ENCODE measurements at regions not wholly inside any gene's neighbourhood (a gene's known extent, or its start where the extent isn't known, plus 50 kb on each side); places are given as distances from the start of the nearest gene placed in this dataset.

GRCh38 chr12:97805146-97805545 is 342.5 kb downstream of the RMST start:
- Mint-ChIP-seq H3K27me3 (ENCODE audit: insufficient read depth, low read depth) (peaks cover 2% of the 10 kb centered on the region), H3K27ac (no peak overlapping the region), H3K9me3 (peaks cover 2% of the 10 kb centered on the region), H3K4me1 (peaks cover 14% of the 10 kb centered on the region), H3K36me3 (no peaks in the 10 kb centered on the region), H3K4me3 (no peak overlapping the region)
- TF ChIP-seq CTCF (IDR thresholded peaks at IDR 0.05) (no peak), EZH2 (IDR thresholded peaks at IDR 0.05) (no peak), EZH2phosphoT487 (IDR thresholded peaks at IDR 0.05) (no peak)
- Histone ChIP-seq H3K27me3 (no peaks in the 10 kb centered on the region), H3K4me3 (no peak overlapping the region), H3F3A (ENCODE audit: low read depth) (peaks cover 17% of the 10 kb centered on the region), H3K9ac (no peak overlapping the region), H3K79me2 (ENCODE audit: low read depth) (no peaks in the 10 kb centered on the region), H3K4me2 (peak overlapping the region; percentile 65), H3K9me3 (ENCODE audit: low read depth) (no peaks in the 10 kb centered on the region), H3K36me3 (no peaks in the 10 kb centered on the region), H2AFZ (replicated peaks) (peak overlapping the region; percentile 59), H3K4me1 (peaks cover 43% of the 10 kb centered on the region), H4K20me1 (ENCODE audit: low read depth) (no peaks in the 10 kb centered on the region), H3K27ac (peak overlapping the region; percentile 19)
- peak; percentile 65 for DNase-seq (ENCODE audit: low spot score)

- no peak overlapping the region for H3K27ac ChIP-seq
- no peaks in the 10 kb centered on the region for H3F3A ChIP-seq (ENCODE audit: low read depth)
- H3K27me3 Mint-ChIP-seq (ENCODE audit: insufficient read depth, low read depth): peaks cover 10% of the 10 kb centered on the region
- no peaks in the 10 kb centered on the region for H3K79me2 ChIP-seq (ENCODE audit: low read depth)
- no peak overlapping the region for H3K4me2 ChIP-seq
- no peak overlapping the region for H3K4me3 Mint-ChIP-seq
- H3K4me1 ChIP-seq: no peaks in the 10 kb centered on the region
- no peak for DNase-seq (ENCODE audit: low spot score)
- TF ChIP-seq EZH2 (IDR thresholded peaks at IDR 0.05) (no peak), EZH2phosphoT487 (IDR thresholded peaks at IDR 0.05) (no peak), CTCF (IDR thresholded peaks at IDR 0.05) (no peak)
- no peaks in the 10 kb centered on the region for H3K9me3 Mint-ChIP-seq
- H3K27ac Mint-ChIP-seq: no peak overlapping the region
- no peak overlapping the region for H3K4me3 ChIP-seq
- no peak overlapping the region for H2AFZ ChIP-seq (replicated peaks)
- no peaks in the 10 kb centered on the region for H4K20me1 ChIP-seq (ENCODE audit: low read depth)
- H3K27me3 ChIP-seq: no peaks in the 10 kb centered on the region
- H3K9me3 ChIP-seq (ENCODE audit: low read depth): no peaks in the 10 kb centered on the region
- no peaks in the 10 kb centered on the region for H3K4me1 Mint-ChIP-seq
- no peak overlapping the region for H3K9ac ChIP-seq
- H3K36me3 Mint-ChIP-seq: no peaks in the 10 kb centered on the region
- H3K36me3 ChIP-seq: no peaks in the 10 kb centered on the region
Observed at GRCh38 chr12:97813301-97813700, 350.7 kb downstream of the RMST start.

GRCh38 chr12:97821806-97822205 is 359.2 kb downstream of the RMST start:
- H3K4me3 ChIP-seq: no peak overlapping the region
- no peaks in the 10 kb centered on the region for H3K27me3 ChIP-seq
- no peak overlapping the region for H2AFZ ChIP-seq (replicated peaks)
- no peak overlapping the region for H3K4me3 Mint-ChIP-seq
- H3K36me3 Mint-ChIP-seq: no peaks in the 10 kb centered on the region
- no peak for DNase-seq (ENCODE audit: low spot score)
- H3K79me2 ChIP-seq (ENCODE audit: low read depth): no peaks in the 10 kb centered on the region
- H3K27ac Mint-ChIP-seq: no peak overlapping the region
- no peaks in the 10 kb centered on the region for H4K20me1 ChIP-seq (ENCODE audit: low read depth)
- no peaks in the 10 kb centered on the region for H3K9me3 Mint-ChIP-seq
- H3K36me3 ChIP-seq: no peaks in the 10 kb centered on the region
- H3K27me3 Mint-ChIP-seq (ENCODE audit: insufficient read depth, low read depth): no peaks in the 10 kb centered on the region
- TF ChIP-seq CTCF (IDR thresholded peaks at IDR 0.05): no peak
- no peak for TF ChIP-seq EZH2 (IDR thresholded peaks at IDR 0.05)
- TF ChIP-seq EZH2phosphoT487 (IDR thresholded peaks at IDR 0.05): no peak
- H3K4me1 ChIP-seq: no peaks in the 10 kb centered on the region
- peaks cover 4% of the 10 kb centered on the region for H3K4me1 Mint-ChIP-seq
- no peaks in the 10 kb centered on the region for H3K9me3 ChIP-seq (ENCODE audit: low read depth)
- no peaks in the 10 kb centered on the region for H3F3A ChIP-seq (ENCODE audit: low read depth)
- no peak overlapping the region for H3K27ac ChIP-seq
- no peak overlapping the region for H3K4me2 ChIP-seq
- H3K9ac ChIP-seq: no peak overlapping the region
